ENCODE measurements at regions not wholly inside any gene's neighbourhood (a gene's known extent, or its start where the extent isn't known, plus 50 kb on each side); places are given as distances from the start of the nearest gene placed in this dataset.

DNA sequence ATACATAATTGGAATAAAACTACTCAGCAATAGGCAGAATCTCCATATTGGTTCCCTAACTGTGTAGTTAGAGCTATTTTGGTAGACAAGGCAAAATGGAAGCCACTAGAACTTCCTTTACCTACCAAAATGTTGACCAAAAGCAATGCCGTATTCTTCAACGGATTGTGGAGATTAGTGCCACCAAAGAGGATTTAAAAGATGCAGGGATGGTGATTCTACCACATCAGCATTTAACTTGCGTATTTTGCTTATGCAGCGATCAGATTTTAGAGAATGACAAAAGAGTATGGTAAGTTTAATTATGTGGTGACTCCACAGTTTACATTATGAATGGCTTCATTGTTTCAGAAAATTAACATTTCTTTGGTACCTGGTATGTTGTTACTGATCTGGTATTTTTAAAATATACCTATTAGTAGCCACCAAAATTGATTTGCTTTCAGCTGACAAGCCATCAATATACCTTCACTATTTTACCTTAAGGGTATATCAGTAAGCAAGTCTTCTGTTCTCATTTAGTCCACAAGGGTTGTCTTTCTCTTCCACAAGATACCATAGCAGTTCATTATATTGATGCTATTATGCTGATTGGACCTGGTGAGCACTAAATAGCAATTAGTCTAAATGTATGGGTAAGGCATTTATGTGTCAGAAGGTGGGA, 1910.7 kb upstream of the PRR20A start:
- TF ChIP-seq, protein P1, sequence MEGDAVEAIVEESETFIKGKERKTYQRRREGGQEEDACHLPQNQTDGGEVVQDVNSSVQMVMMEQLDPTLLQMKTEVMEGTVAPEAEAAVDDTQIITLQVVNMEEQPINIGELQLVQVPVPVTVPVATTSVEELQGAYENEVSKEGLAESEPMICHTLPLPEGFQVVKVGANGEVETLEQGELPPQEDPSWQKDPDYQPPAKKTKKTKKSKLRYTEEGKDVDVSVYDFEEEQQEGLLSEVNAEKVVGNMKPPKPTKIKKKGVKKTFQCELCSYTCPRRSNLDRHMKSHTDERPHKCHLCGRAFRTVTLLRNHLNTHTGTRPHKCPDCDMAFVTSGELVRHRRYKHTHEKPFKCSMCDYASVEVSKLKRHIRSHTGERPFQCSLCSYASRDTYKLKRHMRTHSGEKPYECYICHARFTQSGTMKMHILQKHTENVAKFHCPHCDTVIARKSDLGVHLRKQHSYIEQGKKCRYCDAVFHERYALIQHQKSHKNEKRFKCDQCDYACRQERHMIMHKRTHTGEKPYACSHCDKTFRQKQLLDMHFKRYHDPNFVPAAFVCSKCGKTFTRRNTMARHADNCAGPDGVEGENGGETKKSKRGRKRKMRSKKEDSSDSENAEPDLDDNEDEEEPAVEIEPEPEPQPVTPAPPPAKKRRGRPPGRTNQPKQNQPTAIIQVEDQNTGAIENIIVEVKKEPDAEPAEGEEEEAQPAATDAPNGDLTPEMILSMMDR (IDR thresholded peaks at IDR 0.05): no peak
- no peak for TF ChIP-seq POLR2A (IDR thresholded peaks at IDR 0.05)

All from thyroid gland (tissue), 4 donors.